Caco-2 (cell line): ENCODE measurements at regions not wholly inside any gene's neighbourhood (a gene's known extent, or its start where the extent isn't known, plus 50 kb on each side); places are given as distances from the start of the nearest gene placed in this dataset.

Source experiments
- BruUV-seq: library from RNA; stranded (reverse); fragments of 400-500 nt; replicated peaks from 2 replicates; lab custom pipeline; 2021; lab: Mats Ljungman, UMichigan
- CTCF ChIA-PET: fragments of 300-600 bp; sonication (Branson Sonifier 250); formaldehyde crosslinking; loops from one replicate; lab custom pipeline; 2022; ENCODE audit warnings: antibody characterized with exemption; lab: Charles Lee
- POLR2A ChIA-PET: fragments of 300-600 bp; sonication (Branson Sonifier 250); formaldehyde crosslinking; loops from one replicate; lab custom pipeline; 2022; ENCODE audit warnings: antibody characterized with exemption; lab: Charles Lee
- DNase-seq, 2 experiments: peaks; one replicate each; pipeline versions ENCODE4 v3.0.0 to v3.0.0-alpha.2; 2020 to 2022
- H3K27me3 ChIP-seq: replicated peaks from 2 replicates; pipeline ENCODE4 v1.6.0; 2011; ENCODE audit warnings: low read length; ENCODE audit not compliant: control insufficient read depth, insufficient read depth
- H3K36me3 ChIP-seq: 2 replicates; pipeline ENCODE4 v1.5.1; 2011; ENCODE audit warnings: low read length; ENCODE audit not compliant: control insufficient read depth, insufficient read depth
- H3K4me1 ChIP-seq: fragments of 250-450 bp; sonication (Bioruptor Pico); 2 replicates; pipeline ENCODE4 v1.5.1; 2020; ENCODE audit warnings: mild to moderate bottlenecking
- H3K4me3 ChIP-seq: 2 replicates; pipeline ENCODE4 v1.5.1; 2011; ENCODE audit warnings: low read depth, mild to moderate bottlenecking, control low read depth, low read length
- H3K9me3 ChIP-seq: fragments of 250-450 bp; sonication (Bioruptor Pico); 2 replicates; pipeline ENCODE4 v1.5.1; 2020; ENCODE audit warnings: mild to moderate bottlenecking, moderate library complexity
- H3K27ac Mint-ChIP-seq: one replicate; pipeline ENCODE4 v1.8.0; 2022; ENCODE audit warnings: mixed read lengths; ENCODE audit not compliant: unreplicated experiment
- H3K27me3 Mint-ChIP-seq: one replicate; pipeline ENCODE4 v1.8.0; 2022; ENCODE audit warnings: mixed read lengths; ENCODE audit not compliant: insufficient read depth, unreplicated experiment
- H3K36me3 Mint-ChIP-seq: one replicate; pipeline ENCODE4 v1.8.0; 2022; ENCODE audit warnings: mild to moderate bottlenecking, mixed read lengths; ENCODE audit not compliant: insufficient read depth, unreplicated experiment
- H3K4me1 Mint-ChIP-seq: one replicate; pipeline ENCODE4 v1.8.0; 2022; ENCODE audit warnings: low read depth, mixed read lengths; ENCODE audit not compliant: unreplicated experiment
- H3K4me3 Mint-ChIP-seq: one replicate; pipeline ENCODE4 v1.8.0; 2022; ENCODE audit warnings: mild to moderate bottlenecking, moderate library complexity, mixed read lengths; ENCODE audit not compliant: unreplicated experiment
- H3K9me3 Mint-ChIP-seq: one replicate; pipeline ENCODE4 v1.8.0; 2022; ENCODE audit warnings: mixed read lengths; ENCODE audit not compliant: unreplicated experiment
- CTCF ChIP-seq, 2 experiments: fragments of 200-600 bp in 1 of 2; IDR thresholded peaks; 1 replicate in 1 of 2; 2 replicates in 1 of 2; pipeline versions ENCODE4 v1.5.1 to v1.8.0; 2011 to 2022; ENCODE audit warnings: antibody characterized with exemption in 1 of 2, control low read depth in 1 of 2, inconsistent platforms in 1 of 2, low read depth in 1 of 2, low read length in 1 of 2, mild to moderate bottlenecking in 1 of 2, moderate library complexity in 1 of 2; ENCODE audit not compliant: insufficient read depth in 1 of 2, severe bottlenecking in 1 of 2, unreplicated experiment in 1 of 2
- intact Hi-C: fragments of 100-400 bp; cut with micrococcal nuclease; formaldehyde crosslinking; loops from one replicate; pipeline ENCODE4 v1.10.0; 2022; ENCODE audit not compliant: unreplicated experiment

DNA sequence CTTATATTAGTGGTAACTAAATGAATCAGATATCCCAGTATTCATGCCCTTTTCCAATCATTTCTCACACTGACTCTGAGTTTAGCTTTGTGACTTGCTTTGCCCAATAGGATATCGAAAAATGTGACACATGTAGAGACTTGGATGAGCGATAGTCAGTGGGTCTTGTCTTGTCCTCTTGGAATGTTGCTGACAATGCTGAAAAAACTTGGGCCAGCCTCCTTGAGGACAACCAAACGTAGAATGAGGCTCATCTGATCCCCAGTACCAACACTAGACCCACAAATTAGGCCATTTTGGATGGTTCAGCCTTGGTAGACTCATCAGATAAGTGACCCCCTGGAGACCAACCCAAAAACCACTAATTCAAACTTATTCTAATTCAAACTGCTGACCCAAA lies 351.0 kb downstream of the GRIN2B start:
- H3K36me3 Mint-ChIP-seq, result no peaks in the 10 kb centered on the region
- no peaks in the 10 kb centered on the region for H3K4me1 ChIP-seq
- no peaks in the 10 kb centered on the region for H3K27me3 ChIP-seq
- H3K9me3 Mint-ChIP-seq, result no peaks in the 10 kb centered on the region
- no peaks in the 10 kb centered on the region for H3K9me3 ChIP-seq
- CTCF ChIA-PET, result no interaction called here
- no peaks in the 10 kb centered on the region for H3K4me1 Mint-ChIP-seq
- no peak for DNase-seq
- TF ChIP-seq CTCF (IDR thresholded peaks at IDR 0.05; ENCODE audit: insufficient read depth in 1 of 2, low read depth in 1 of 2, low read length in 1 of 2, severe bottlenecking in 1 of 2, unreplicated experiment in 1 of 2), result no peak
- H3K27ac Mint-ChIP-seq, result no peak overlapping the region
- H3K36me3 ChIP-seq, result no peaks in the 10 kb centered on the region
- H3K4me3 ChIP-seq, result no peak overlapping the region
- intact Hi-C loops, result no loop called here
- H3K4me3 Mint-ChIP-seq, result no peak overlapping the region
- BruUV-seq, result no TSS peak
- no peaks in the 10 kb centered on the region for H3K27me3 Mint-ChIP-seq
- POLR2A ChIA-PET, result no interaction called here

DNA sequence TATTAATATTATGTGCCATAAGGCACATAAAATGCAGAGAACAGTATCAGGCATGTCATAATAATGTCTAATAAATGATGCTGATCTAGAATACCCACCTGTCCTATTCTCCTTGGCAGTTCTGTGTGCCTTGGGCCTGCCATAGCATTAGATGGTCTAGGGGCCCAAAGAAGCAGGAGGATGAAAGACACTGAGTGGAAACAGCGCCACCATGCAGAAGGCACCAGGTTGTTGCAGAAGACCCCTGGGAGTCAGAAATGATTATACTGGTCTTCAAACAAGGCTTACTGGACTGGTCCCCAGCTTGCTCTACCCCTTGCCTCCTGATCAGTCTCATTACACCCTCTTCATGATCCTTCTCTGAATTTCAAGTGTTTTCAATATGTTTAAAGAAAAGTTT lies 353.3 kb downstream of the GRIN2B start:
- H3K27me3 Mint-ChIP-seq, result no peaks in the 10 kb centered on the region
- H3K9me3 Mint-ChIP-seq, result no peaks in the 10 kb centered on the region
- H3K4me3 ChIP-seq, result no peak overlapping the region
- intact Hi-C loops, result no loop called here
- no peaks in the 10 kb centered on the region for H3K4me1 Mint-ChIP-seq
- no peaks in the 10 kb centered on the region for H3K36me3 ChIP-seq
- H3K36me3 Mint-ChIP-seq, result no peaks in the 10 kb centered on the region
- DNase-seq, result no peak
- no peaks in the 10 kb centered on the region for H3K4me1 ChIP-seq
- no TSS peak for BruUV-seq
- no peak overlapping the region for H3K4me3 Mint-ChIP-seq
- CTCF ChIA-PET, result no interaction called here
- no peak for TF ChIP-seq CTCF (IDR thresholded peaks at IDR 0.05; ENCODE audit: insufficient read depth in 1 of 2, low read depth in 1 of 2, low read length in 1 of 2, severe bottlenecking in 1 of 2, unreplicated experiment in 1 of 2)
- no peaks in the 10 kb centered on the region for H3K27me3 ChIP-seq
- no peaks in the 10 kb centered on the region for H3K9me3 ChIP-seq
- POLR2A ChIA-PET, result no interaction called here
- no peak overlapping the region for H3K27ac Mint-ChIP-seq

GRCh38 chr12:13627536-13627935 lies 353.9 kb downstream of the GRIN2B start:
- no peak for DNase-seq

More at GRCh38 chr12:13627536-13627935, 353.9 kb downstream of the GRIN2B start:
- H3K4me3 ChIP-seq, result no peak overlapping the region
- H3K4me1 ChIP-seq, result no peaks in the 10 kb centered on the region
- POLR2A ChIA-PET, result no interaction called here
- Mint-ChIP-seq H3K36me3 (no peaks in the 10 kb centered on the region), H3K4me1 (no peaks in the 10 kb centered on the region), H3K27ac (no peak overlapping the region), H3K27me3 (no peaks in the 10 kb centered on the region), H3K9me3 (no peaks in the 10 kb centered on the region), H3K4me3 (no peak overlapping the region)
- TF ChIP-seq CTCF (IDR thresholded peaks at IDR 0.05; ENCODE audit: insufficient read depth in 1 of 2, low read depth in 1 of 2, low read length in 1 of 2, severe bottlenecking in 1 of 2, unreplicated experiment in 1 of 2), result no peak
- H3K9me3 ChIP-seq, result no peaks in the 10 kb centered on the region
- BruUV-seq, result no TSS peak
- no peaks in the 10 kb centered on the region for H3K36me3 ChIP-seq
- no peaks in the 10 kb centered on the region for H3K27me3 ChIP-seq
- CTCF ChIA-PET, result no interaction called here
- intact Hi-C loops, result no loop called here
